Thymus (tissue), 11 donors: ENCODE measurements at regions not wholly inside any gene's neighbourhood (a gene's known extent, or its start where the extent isn't known, plus 50 kb on each side); places are given as distances from the start of the nearest gene placed in this dataset.
A peak's percentile ranks its signal among the peaks of the same experiment; 100 is the strongest.

ENCODE experiments used
- DNase-seq, 9 donors: peaks; one replicate each; pipeline ENCODE4 v3.0.0-alpha.2; 2013; ENCODE audit warnings: low spot score in 9 of 9, low read depth in 6 of 9, missing footprints in 1 of 9
- H3K27ac ChIP-seq, 2 donors: one replicate each; pipeline ENCODE4 v1.5.1; 2013; ENCODE audit warnings: control low read depth in 1 of 2, low read depth in 1 of 2, low read length in 1 of 2, mild to moderate bottlenecking in 1 of 2, moderate library complexity in 1 of 2
- H3K27me3 ChIP-seq, 2 donors: one replicate each; pipeline ENCODE4 v1.5.1; 2013; ENCODE audit warnings: low read length in 1 of 2; ENCODE audit not compliant: control insufficient read depth in 2 of 2, insufficient read depth in 1 of 2
- H3K36me3 ChIP-seq, 2 donors: one replicate each; pipeline ENCODE4 v1.5.1; 2013; ENCODE audit warnings: low read length in 1 of 2, mild to moderate bottlenecking in 1 of 2, moderate library complexity in 1 of 2; ENCODE audit not compliant: control insufficient read depth in 2 of 2, insufficient read depth in 2 of 2
- H3K4me1 ChIP-seq, 2 donors: one replicate each; pipeline ENCODE4 v1.5.1; 2013; ENCODE audit warnings: low read length in 2 of 2; ENCODE audit not compliant: control insufficient read depth in 2 of 2, insufficient read depth in 2 of 2
- H3K4me3 ChIP-seq, 2 donors: one replicate each; pipeline ENCODE4 v1.5.1; 2013; ENCODE audit warnings: low read length in 2 of 2, control low read depth in 1 of 2, mild to moderate bottlenecking in 1 of 2
- H3K9me3 ChIP-seq, 2 donors: one replicate each; pipeline ENCODE4 v1.5.1; 2013; ENCODE audit warnings: low read length in 1 of 2, mild to moderate bottlenecking in 1 of 2; ENCODE audit not compliant: control insufficient read depth in 2 of 2, insufficient read depth in 1 of 2
- WGBS: extraction: QIAGEN DNeasy Blood & Tissue Kit; methylation state at CpG from one replicate; pipeline ENCODE4 v1.1.7; 2013; 5-methylcytosine and 5-hydroxymethylcytosine counted together
- donor health status: healthy.

GRCh38 chr18:8970843-8971242, 131.7 kb upstream of the NDUFV2 start:
- no peak overlapping the region for H3K27ac ChIP-seq
- no peaks in the 10 kb centered on the region for H3K27me3 ChIP-seq
- peaks cover 0 to 3% of the 10 kb centered on the region in 2 donors for H3K9me3 ChIP-seq
- no peaks in the 10 kb centered on the region for H3K36me3 ChIP-seq
- no peak for DNase-seq
- 97% methylated on average over 6 of the region's 6 CpGs for WGBS
- no peaks in the 10 kb centered on the region for H3K4me1 ChIP-seq
- H3K4me3 ChIP-seq: no peak overlapping the region

DNA sequence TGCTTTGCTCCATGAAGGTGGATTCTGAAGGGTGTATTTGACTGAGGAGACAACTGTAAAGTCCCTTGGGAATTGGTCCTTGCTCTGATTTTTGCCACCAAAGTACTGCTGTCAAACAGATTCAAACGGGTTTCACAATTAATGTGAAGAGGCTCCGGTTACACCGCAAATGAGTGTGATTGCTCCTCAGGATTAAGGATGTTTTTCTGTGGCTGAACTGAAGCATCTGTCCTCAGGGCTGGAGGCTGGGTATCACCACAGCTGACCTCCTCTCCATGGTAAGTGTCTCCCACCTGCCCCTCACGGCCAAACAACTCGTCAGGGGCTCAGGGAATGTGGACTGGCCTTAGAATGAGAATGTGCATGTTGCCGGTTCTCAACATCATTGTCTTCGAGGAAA, 130.4 kb upstream of the NDUFV2 start:
- peaks cover 0 to 3% of the 10 kb centered on the region in 2 donors for H3K9me3 ChIP-seq
- no peak for DNase-seq

DNA sequence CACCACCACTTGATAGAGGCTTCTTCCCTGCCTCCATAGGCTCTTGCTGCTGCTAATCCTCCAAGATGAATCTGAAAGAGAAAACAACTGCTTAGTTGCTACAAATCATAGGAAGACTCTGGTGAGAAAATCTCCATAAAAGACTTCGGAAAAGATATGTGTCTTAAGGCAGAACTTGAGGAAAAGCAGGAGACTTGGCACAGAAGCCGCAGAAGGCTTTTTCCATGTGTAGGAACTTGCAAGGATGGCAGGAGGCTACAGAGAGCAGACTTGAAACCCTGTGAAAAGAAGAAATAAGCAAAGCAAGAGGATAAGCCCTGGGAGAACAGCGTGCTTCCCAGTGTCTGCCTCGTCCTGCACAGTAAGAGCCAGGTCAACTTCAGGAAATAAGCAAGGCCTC, 128.2 kb upstream of the NDUFV2 start:
- H3K4me1 ChIP-seq: peaks cover 0 to 7% of the 10 kb centered on the region in 2 donors
- no peak for DNase-seq
- no peak overlapping the region for H3K4me3 ChIP-seq
- 81% methylated on average over 4 of the region's 4 CpGs for WGBS
- peaks cover 0 to 3% of the 10 kb centered on the region in 2 donors for H3K9me3 ChIP-seq
- no peak overlapping the region for H3K27ac ChIP-seq
- no peaks in the 10 kb centered on the region for H3K27me3 ChIP-seq
- no peaks in the 10 kb centered on the region for H3K36me3 ChIP-seq

More for the DNA sequence above, 130.4 kb upstream of the NDUFV2 start:
- H3K36me3 ChIP-seq: no peaks in the 10 kb centered on the region
- no peak overlapping the region for H3K4me3 ChIP-seq
- H3K27me3 ChIP-seq: no peaks in the 10 kb centered on the region
- no peaks in the 10 kb centered on the region for H3K4me1 ChIP-seq
- 86% methylated on average over 7 of the region's 7 CpGs for WGBS
- no peak overlapping the region for H3K27ac ChIP-seq

DNA sequence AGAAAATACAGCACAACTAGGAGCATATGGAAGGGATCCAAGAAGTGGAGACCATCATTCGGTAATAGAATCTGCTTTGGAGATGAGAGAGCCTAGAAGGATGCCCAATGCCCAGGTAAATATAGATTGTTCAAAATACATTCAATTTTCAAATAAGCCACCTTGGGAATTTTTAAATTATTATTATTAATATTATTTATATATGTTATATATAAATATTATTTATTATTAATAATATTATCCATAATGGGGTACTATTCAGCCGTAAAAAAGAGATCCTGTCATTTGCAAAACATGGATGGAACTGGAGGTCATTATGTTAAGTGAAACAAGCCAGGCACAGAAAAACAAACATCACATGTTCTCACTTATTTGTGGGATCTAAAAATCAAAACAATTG, 127.8 kb upstream of the NDUFV2 start:
- no peaks in the 10 kb centered on the region for H3K36me3 ChIP-seq
- WGBS: 70% methylated on average over 2 of the region's 2 CpGs

GRCh38 chr18:8975624-8976023, 126.9 kb upstream of the NDUFV2 start:
- no peak for DNase-seq
- 89% methylated on average over 7 of the region's 7 CpGs for WGBS
- no peak overlapping the region for H3K27ac ChIP-seq

More for the DNA sequence above, 127.8 kb upstream of the NDUFV2 start:
- no peak for DNase-seq
- Histone ChIP-seq H3K27ac (no peak overlapping the region), H3K9me3 (peaks cover 0 to 3% of the 10 kb centered on the region in 2 donors), H3K27me3 (no peaks in the 10 kb centered on the region), H3K4me3 (no peak overlapping the region), H3K4me1 (peaks cover 0 to 7% of the 10 kb centered on the region in 2 donors)

GRCh38 chr18:8976606-8977005, 125.9 kb upstream of the NDUFV2 start:
- H3K27ac ChIP-seq: no peak overlapping the region
- H3K27me3 ChIP-seq: no peaks in the 10 kb centered on the region
- 89% methylated on average over 3 of the region's 3 CpGs for WGBS
- peaks cover 0 to 7% of the 10 kb centered on the region in 2 donors for H3K4me1 ChIP-seq
- H3K36me3 ChIP-seq: no peaks in the 10 kb centered on the region
- H3K9me3 ChIP-seq: peaks cover 0 to 3% of the 10 kb centered on the region in 2 donors
- no peak for DNase-seq
- no peak overlapping the region for H3K4me3 ChIP-seq

More at GRCh38 chr18:8975624-8976023, 126.9 kb upstream of the NDUFV2 start:
- peaks cover 0 to 7% of the 10 kb centered on the region in 2 donors for H3K4me1 ChIP-seq
- no peaks in the 10 kb centered on the region for H3K27me3 ChIP-seq
- H3K9me3 ChIP-seq: peaks cover 0 to 3% of the 10 kb centered on the region in 2 donors
- H3K4me3 ChIP-seq: no peak overlapping the region
- no peaks in the 10 kb centered on the region for H3K36me3 ChIP-seq

GRCh38 chr18:8977166-8977565, 125.3 kb upstream of the NDUFV2 start:
- H3K36me3 ChIP-seq: no peaks in the 10 kb centered on the region
- H3K4me1 ChIP-seq: peaks cover 0 to 12% of the 10 kb centered on the region in 2 donors
- H3K27ac ChIP-seq: no peak overlapping the region
- no peak overlapping the region for H3K4me3 ChIP-seq
- no peak for DNase-seq
- no peaks in the 10 kb centered on the region for H3K27me3 ChIP-seq
- peaks cover 0 to 3% of the 10 kb centered on the region in 2 donors for H3K9me3 ChIP-seq

GRCh38 chr18:8977701-8978100, 124.8 kb upstream of the NDUFV2 start:
- WGBS: 95% methylated on average over 1 of the region's 1 CpG
- Histone ChIP-seq H3K27ac (no peak overlapping the region), H3K27me3 (no peaks in the 10 kb centered on the region)

DNA sequence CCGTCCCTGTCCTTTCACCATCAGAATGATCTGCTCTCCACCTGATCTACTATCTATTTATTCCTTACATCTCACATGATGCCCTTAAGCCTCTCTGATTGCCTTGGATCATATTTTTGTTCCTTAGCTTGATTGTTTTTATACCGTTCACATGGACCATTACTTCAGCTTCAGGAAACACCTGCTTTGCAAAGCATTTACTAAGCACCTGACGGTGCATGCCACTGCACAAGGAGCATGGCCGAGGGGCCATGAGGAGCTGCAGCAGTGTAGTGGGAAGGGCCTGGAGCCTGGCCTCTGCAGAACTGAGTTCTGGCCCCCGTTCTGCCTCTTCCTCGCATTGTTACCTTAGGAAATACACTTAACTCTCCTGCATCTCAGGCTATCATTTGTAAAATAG, 124.1 kb upstream of the NDUFV2 start:
- H3K27ac ChIP-seq: no peak overlapping the region
- peaks cover 0 to 3% of the 10 kb centered on the region in 2 donors for H3K9me3 ChIP-seq
- H3K27me3 ChIP-seq: no peaks in the 10 kb centered on the region
- no peaks in the 10 kb centered on the region for H3K36me3 ChIP-seq
- DNase-seq: peak in 1 of 9 donors; percentile 22
- H3K4me1 ChIP-seq: peaks cover 0 to 16% of the 10 kb centered on the region in 2 donors
- no peak overlapping the region for H3K4me3 ChIP-seq
- WGBS: 43% methylated on average over 6 of the region's 6 CpGs

More at GRCh38 chr18:8977701-8978100, 124.8 kb upstream of the NDUFV2 start:
- H3K4me1 ChIP-seq: peaks cover 0 to 14% of the 10 kb centered on the region in 2 donors
- H3K4me3 ChIP-seq: no peak overlapping the region
- no peaks in the 10 kb centered on the region for H3K36me3 ChIP-seq
- DNase-seq: no peak
- H3K9me3 ChIP-seq: peaks cover 0 to 3% of the 10 kb centered on the region in 2 donors
